ENCODE measurements at regions not wholly inside any gene's neighbourhood (a gene's known extent, or its start where the extent isn't known, plus 50 kb on each side); places are given as distances from the start of the nearest gene placed in this dataset.
A peak's percentile ranks its signal among the peaks of the same experiment; 100 is the strongest.
"Not testable (repeated sequence)": the region's sequence is repeated elsewhere in the genome, so short reads cannot be mapped to it uniquely, and the experiment has no call there.

GRCh38 chr16:54879681-54880080 is 51.0 kb upstream of the IRX5 start:
- no peak for DNase-seq (ENCODE audit: low read depth)

DNA sequence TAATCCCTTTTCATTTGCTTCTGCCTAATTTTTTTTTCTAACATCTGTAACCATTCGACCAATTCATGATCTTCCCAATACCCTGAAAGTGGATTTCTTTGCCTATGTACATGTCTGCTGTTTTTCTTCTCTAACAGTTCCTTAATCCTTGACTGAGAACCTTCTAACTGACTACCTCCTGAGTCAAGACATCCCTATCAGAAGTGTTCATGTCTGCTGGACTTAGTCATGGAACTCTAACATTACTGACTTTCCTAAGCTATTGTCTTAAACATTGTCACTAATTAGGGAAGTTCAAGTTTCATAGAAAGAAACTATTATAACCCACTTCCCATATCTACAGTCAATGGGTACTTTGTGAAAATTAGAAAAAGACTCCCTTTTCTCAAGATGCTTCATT is 52.4 kb upstream of the IRX5 start:
- no peak for DNase-seq (ENCODE audit: low read depth)

- DNase-seq (ENCODE audit: low read depth) = no peak
Measured at GRCh38 chr16:54875443-54875842, 55.2 kb upstream of the IRX5 start.

GRCh38 chr16:54873716-54874373 is 56.8 kb upstream of the IRX5 start:
- not testable (repeated sequence) for DNase-seq (ENCODE audit: low read depth)

DNA sequence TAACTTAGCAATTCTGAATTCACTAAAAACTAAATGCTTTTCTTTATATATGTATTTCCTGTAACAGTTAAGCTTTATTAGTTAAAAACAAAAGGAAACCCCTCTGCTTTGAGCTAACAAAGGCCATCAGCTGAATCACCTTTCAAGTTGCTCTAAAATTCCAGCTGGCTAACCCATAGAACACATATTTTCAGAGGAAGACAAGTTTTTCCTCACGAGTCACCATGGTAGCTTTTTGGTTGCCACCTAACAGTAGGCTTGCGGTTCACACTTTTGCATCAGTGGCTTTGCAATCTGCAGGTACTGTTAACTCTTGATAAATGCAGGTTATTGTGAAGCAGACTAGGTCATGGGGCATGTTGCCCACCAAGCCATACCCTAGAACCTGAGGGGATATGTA is 57.6 kb upstream of the IRX5 start:
- DNase-seq (ENCODE audit: low read depth) = no peak

DNA sequence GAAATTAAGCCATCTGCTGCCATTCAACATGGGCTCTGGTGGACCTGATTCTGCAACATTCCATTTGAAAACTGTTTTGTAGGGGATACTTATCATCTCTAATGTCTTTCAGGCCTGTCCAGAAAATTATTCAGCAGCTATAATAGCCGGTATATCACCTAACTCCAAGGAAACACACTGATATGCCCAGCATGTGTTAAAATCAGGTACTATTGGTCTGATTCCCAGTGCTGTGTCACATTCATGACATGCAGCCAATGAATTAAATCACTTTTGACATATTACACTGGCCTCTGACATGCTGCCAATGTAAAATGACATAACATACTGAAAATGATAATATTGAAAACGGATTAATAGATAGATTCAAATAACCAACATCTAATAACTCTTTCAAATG is 60.5 kb upstream of the IRX5 start:
- DNase-seq (ENCODE audit: low read depth) = no peak

GRCh38 chr16:54867302-54867832 is 63.3 kb upstream of the IRX5 start:
- peak; percentile 11 for DNase-seq (ENCODE audit: low read depth)

DNA sequence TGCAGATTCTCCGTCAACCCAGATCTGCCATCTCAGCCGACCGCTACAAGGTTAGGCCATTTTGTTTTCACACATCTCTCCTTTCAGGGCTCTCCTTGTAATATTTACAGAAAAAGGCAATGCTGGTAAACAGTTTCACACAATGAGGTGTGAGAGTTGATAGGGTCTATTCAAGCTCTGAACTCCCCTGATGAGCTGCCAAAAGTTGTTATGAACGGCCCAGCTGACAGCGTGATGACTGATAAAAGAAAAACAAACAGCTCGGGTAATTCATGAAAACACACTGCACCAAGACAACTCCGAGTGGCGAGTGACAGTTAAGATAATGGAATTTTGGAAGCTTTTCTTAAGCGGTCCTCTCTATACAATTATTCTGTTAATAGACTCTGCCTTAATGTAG is 68.1 kb upstream of the IRX5 start:
- DNase-seq (ENCODE audit: low read depth) = no peak

GRCh38 chr16:54856871-54857270 is 73.8 kb upstream of the IRX5 start:
- DNase-seq (ENCODE audit: low read depth) = no peak

DNA sequence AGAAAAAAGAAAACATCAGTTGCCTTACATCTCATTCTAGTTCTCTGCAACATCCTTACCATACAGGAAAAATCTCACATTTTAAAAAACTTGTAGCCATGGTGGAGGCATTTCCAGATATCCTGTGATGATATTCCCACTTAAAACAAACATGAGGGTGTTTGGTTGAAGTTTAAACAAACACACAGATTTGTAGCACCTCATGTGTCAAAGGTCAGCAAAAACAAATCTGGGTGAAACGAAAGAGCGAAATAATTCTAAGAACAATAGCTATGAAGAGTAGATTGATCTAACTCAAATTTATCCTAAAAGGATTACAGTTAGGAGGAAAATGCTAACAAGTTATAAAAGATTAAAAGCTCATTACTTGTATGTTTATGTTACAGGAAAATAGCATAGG is 83.1 kb upstream of the IRX5 start:
- no peak for DNase-seq (ENCODE audit: low read depth)

- peak; percentile 40 for DNase-seq (ENCODE audit: low read depth)
Measured at GRCh38 chr16:54847207-54847606, 83.5 kb upstream of the IRX5 start.

DNA sequence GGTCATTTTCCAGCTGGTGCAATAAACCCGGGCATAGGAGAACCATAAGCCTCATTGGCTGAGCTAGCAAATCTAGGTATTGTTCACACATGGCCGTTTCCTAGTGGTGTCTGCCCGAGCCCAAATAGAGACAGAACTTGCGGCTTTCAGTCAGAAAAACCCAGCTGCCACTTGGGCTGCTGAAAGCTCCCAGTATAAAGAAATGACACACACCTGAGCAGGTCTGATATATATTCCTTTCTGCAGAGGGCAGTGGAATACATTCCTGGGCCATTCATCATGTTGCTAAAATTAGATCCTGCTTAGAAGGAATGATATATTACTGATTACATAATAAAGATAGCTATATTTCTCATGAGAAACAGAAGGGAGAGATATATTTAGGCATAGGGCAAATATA is 83.9 kb upstream of the IRX5 start:
- peak; percentile 4 for DNase-seq (ENCODE audit: low read depth)

DNA sequence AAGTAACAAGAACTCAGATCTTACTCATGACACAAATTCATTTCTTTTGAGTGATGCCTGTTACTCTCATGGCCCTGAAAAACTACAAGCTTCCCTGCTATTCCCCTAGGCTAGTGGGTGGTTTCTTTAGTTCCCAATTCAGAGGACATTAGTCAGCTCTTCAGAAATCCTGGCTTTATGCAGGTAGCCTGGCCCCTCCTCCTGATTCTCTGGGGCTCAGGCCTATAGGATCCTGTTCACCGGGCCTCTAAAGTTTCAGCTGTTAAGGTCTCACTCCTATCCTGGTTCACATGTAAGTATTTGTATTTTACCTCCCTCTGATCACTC is 87.3 kb upstream of the IRX5 start:
- DNase-seq (ENCODE audit: low read depth) = no peak

GRCh38 chr16:54842743-54843423 is 87.8 kb upstream of the IRX5 start:
- no peak for DNase-seq (ENCODE audit: low read depth)

DNA sequence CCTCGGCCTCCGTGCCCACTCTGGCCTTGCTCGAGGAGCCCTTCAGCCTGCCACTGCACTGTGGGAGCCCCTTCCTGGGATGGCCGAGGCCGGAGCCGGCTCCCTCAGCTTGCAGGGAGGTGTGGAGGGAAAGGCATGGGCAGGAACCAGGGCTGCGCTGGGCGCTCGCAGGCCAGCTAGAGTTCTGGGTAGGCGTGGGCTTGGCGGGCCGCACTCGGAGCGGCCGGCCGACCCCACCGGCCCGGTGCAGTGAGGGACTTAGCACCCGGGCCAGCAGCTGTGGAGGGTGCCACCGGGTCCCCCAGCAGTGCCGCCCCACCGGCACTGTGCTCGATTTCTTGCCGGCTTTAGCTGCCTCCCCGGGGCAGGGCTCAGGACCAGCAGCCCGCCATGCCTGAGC is 101.0 kb upstream of the IRX5 start:
- no peak for DNase-seq (ENCODE audit: low read depth)

DNA sequence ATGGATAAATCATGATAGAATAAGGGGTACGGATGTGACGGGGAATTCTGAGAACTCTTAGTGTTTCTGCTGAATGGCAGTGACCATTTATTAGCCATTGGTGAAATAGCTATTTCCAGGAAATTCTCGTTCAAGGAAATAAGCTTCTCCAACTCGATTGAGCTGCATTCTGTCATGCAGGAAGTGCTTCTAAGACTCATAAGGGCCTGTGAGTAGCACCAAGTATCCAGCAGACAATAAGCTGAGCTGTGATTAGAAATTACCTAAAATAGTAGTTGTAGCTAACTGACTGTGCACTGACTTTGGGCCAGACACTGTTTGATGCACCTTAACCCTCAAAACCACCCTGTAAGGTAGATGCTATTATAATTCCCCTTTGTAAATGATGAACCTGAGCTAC is 107.8 kb upstream of the IRX5 start:
- DNase-seq (ENCODE audit: low read depth) = no peak

GRCh38 chr16:54822492-54822891 is 108.2 kb upstream of the IRX5 start:
- DNase-seq (ENCODE audit: low read depth) = no peak

DNA sequence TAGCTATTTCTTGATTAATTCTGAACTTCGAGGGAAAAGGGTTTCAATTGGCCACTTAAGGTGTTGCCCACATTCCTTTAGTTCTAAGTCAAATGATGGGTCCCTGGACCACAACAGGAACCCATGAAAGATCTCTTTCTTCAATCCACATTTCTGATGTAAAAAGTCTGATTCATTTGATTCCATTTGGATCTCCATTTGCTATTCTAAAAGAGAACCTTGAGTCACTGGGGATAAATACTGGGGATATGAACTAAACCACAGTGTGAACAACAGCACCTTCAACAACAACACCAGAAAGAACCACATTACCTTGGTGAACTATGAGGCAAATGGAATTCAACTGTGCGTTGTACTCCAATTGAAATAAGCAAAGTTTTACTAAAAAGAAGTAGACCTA is 108.9 kb upstream of the IRX5 start:
- DNase-seq (ENCODE audit: low read depth) = no peak

DNA sequence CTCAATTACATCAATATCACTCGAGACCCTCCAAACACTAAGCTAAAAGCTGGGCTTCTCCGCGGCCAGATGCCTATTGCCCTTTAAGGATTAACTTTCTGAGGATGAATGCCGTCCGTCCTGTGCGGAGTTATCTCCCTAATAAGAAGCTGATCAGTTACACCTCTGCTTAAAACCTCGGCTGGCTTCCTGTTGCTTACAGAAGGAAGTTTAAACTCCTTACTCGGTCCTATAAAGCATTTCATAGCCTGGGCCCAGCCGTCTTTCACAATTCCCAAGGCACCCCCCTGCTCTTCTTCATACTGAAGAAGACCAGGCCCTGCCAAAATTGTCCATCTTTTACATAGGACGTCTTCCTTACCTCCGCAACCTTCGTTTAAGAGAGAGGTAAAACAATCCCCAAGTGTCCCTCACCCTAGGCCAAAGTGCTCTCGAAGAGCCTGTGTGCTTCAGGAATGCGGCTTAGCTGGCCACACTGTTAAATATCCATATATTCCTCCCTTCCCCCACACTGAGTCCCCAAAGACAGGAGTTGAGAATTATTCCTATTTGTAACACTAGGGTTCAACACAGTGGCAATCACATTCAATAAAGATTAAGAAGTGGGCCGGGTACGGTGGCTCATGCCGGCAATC is 112.6 kb upstream of the IRX5 start:
- no peak for DNase-seq (ENCODE audit: low read depth)

DNA sequence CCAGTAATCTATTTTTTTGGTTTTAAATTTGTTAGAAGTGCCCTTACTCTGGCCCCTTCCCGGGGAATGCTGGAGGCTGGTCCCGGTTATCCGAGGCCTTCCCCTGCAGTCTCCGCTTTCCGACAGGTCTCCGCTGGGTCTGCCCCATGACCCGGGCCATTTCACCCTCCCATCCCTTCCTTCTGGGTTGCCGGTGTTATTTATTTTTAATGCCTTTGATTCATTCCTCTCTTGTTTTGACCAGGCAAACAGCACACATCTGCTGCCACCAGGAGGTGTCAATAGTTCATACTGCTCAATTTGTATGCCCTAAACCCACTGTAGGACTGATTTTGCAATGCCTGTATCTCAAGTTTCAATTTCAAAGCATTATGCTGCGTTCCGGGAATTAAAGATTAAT is 113.2 kb upstream of the IRX5 start:
- peak; percentile 7 for DNase-seq (ENCODE audit: low read depth)

- DNase-seq (ENCODE audit: low read depth) = no peak
Measured at GRCh38 chr16:54816471-54816870, 114.2 kb upstream of the IRX5 start.

- no peak for DNase-seq (ENCODE audit: low read depth)
Measured at GRCh38 chr16:54815177-54815576, 115.5 kb upstream of the IRX5 start.

DNA sequence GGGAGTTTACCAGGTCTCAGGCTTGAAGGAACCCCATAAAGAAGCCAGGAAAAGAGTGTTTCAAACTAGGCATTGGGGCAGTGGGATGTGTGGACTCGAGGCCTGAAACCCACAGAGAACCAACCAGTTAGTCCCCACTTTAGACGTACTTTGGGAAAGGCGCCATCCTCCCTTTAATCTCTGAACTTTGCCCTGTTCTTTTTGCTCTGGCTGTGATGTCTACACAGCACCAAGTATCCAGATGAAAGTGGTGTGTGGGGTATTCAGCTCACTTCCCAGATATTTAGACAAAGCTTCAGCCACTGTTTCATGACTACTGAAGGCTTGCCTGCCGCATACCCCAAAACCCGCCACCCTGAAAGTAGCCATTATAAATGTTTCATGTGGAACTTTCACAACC is 116.9 kb upstream of the IRX5 start:
- DNase-seq (ENCODE audit: low read depth) = no peak

All from Daoy (cell line).